ENCODE measurements at regions not wholly inside any gene's neighbourhood (a gene's known extent, or its start where the extent isn't known, plus 50 kb on each side); places are given as distances from the start of the nearest gene placed in this dataset.

DNA sequence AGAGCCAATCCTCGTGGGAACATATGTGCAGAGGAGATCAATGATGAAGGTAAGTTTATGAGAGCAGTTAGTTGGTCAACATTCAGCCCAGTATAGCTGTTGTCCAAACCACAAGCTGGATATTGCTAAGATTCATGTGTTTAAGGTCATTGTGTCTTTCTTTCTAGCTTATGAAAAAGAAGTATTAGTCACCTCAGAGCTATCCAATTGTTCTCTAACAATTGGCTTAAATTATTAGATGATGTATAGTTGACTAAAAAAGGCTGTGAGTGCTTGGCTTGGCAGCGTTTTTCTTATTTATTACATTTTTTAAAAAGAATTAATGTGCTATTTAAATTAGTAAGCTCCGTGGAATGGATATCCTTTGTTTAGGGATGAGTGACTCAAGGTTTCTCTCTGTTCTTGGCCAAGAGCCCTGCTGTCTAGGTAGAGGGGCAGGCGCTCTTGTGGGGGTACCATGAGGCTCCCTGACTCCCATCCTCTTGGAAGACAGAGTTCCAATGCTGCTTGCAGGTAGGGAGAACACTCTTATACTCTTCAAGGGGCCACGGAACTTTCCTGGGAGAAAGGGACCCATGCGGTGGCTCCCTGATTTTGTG, 487.4 kb downstream of the IRX1 start:
- DNase-seq = no peak

DNA sequence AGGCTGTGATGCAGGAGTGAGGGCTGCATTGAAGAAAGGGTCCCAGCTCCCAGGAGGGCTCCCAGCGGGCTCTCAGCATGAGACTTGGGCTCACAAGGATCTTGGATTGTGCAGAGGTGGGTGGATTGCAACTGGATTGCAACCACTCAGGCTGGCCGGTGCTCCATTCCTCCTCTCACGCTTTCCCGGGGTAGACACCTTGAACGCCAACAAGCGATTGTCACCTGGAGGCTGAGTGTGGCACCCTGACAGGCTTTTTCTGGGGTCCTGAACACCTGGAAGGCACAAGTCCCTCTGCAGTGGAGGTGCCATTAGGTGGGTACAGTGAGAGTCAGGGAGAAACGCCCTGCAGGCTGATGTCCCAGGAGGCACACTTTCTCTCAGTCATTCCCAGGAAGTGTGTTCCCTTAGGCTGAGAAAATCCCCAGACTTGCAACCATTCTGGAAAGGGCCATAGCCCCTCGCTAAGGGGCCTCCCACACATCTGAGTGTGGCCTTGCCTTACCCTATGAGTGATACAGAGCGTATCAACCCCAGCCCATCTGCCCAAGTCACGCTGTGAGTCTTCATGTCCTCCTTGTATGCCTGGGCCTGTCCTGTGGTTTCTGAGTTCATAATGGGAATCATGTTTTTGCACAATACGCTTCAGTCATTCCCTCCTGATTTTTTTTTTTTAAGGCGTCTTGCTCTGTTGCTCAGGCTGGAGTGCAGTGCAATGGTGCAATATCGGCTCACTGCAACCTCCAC, 488.1 kb downstream of the IRX1 start:
- DNase-seq = no peak

DNA sequence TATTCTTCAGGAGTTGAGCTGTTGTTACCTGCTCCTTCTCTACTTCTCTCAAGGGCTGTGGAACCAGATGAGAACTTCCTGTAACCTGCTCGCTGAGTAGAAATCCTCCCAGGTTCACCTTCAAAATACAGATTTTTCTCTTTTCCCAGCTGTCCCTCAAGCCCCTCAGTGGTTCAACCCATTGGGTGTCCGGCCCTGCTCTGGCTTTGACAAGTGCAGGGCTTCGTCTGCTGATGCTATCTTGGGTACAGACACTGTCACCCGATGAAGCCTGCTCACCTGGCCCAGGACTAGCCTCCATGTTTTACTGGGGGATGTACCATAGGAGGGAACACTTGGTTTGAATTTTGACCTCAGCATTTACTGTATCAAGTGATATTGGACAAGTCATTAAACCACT, 490.4 kb downstream of the IRX1 start:
- no peak for DNase-seq

DNA sequence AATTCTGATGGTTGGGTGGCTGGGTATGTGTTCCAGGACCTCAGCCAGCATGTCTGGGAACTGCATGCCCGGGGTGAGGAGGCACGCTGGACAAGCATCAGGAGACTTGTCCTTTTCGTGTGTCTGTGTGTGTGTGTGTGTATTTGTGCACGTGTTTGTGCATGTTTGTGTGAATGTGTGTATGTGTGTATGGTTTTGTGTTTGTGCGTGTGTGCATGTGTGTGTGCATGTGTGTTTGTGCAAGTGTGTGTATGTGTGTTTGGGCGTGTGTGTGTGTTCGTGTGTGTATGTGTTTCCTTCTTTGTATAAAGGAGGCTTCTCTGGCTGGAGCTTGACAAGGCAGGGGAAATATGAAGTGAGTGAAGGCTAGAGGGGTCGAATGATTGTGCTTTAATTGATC, 491.5 kb downstream of the IRX1 start:
- no peak for DNase-seq

DNA sequence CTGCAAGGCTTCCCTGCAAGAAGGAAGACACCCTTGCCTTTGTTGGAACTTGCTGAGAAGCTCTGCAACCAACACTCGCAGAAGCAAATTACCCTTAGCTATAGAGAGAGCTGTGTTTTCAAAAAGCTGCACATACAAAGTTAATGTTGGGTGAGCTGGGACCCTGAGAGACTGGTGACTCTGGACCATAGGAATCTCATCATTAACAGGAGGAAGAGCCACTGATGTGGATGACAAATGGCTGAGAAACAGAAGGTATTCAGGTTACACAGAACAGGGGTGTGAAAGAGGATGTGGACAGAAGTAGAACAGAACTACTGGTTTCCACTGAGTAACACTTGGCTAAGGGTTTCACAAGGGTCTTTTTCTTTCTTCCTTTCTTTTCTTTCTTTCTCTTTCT, 493.5 kb downstream of the IRX1 start:
- DNase-seq = no peak

DNA sequence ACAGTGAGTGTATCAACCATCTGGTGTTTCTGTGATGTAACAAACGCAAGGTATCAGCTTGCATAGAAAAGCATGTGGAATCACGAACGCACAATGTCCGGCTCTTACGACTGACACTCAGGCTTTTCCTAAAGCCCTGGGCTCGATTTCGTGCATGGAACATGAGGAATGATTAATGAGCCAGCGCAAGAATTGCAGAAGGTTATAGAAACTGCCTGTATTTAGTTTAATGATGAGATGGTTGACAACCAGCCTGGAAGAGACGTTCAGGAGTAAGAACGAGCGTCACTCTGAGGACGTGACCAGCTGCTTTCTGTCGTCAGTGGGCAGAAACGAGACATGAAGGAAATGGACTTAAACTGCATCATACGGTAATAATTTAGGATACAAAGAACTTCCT, 497.6 kb downstream of the IRX1 start:
- DNase-seq = no peak

DNA sequence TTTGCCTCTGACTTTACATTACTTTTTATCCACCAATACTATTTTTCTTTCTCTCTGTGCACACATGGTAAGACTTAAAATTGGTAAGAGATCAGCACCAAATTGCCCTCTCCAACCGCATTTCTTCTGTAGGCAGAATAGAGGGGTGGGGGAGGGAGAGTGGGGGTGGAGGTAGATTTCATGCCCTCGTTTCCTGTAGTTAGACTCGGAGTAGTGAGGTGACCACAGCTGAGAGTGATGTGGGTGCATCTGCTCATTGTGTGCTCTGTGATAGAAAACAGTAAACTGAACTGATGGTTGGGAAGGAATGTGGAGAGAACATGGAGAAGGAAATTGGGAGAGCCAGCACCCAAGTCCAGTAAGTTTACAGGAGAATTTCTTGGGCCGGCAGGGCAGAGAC, 498.3 kb downstream of the IRX1 start:
- DNase-seq = no peak

DNA sequence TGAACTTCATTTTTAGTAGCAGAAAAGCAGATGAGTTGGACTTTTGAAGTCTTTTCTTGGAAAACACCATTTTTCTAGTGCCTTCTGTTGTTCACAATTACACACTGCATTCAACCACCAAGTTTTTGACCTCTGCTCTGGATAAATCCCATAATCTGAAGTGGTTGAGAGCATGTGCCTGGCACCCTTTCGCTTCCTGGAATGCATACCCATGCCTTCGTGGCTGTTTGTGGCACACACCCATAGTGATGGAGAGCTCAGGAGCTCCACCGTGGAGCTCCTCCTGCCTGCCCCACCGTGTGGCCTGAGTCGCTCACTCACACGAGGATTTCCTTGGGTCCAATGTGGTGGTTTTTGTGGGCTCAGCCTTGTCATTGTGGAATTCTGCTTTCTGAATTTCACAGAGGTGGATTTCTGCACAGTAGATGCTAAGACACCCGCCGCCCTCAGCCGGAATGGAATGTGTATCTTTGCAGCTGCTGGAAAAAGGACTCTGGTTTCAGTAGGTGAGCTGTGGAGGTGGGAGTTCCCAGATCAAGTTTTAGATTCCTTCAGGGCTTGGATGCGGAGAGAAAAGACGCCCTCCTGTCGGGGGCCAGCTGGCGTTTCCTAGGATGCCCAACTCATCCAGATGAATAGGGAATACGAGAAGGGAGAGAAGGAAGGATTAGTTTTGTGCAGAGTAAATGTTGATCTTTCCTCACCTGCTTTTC, 500.4 kb downstream of the IRX1 start:
- no peak for DNase-seq

DNA sequence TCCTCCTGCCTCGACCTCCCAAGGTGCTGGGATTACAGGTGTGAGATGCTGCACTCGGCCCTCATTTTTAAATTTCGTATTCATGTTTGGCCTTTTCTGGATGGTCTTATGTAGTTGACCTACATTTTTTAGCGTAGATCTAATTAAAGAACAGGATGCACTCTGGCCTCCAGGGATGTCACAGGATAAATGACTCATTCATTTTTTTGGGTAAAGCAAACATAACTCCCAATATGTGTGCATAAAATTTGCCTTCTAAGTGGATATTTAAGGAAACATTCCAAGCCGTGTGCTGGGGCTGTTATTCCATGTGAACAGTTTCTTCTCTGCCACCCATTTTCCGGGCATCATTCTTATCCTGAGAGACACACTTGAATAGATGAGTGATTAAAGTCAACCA, 501.6 kb downstream of the IRX1 start:
- no peak for DNase-seq

DNA sequence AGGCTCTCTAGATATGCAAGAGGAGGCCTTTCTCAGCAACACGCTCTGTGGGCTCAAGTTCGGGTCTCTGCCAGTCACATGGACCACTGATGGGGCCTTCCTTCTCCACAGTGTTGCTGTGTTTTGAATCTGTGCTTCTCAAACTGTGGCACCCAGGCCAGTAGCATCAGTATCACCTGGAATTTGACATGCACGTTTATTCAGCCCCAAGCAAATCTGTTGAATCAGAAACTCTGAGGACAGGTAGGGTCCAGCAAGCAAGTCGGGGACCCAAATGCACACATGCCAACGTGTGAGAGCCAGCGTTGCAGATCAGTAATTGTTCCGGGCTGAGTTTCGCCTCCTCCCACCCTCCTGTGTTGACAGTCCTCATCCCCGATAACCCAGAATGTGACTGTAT, 502.6 kb downstream of the IRX1 start:
- DNase-seq = no peak

DNA sequence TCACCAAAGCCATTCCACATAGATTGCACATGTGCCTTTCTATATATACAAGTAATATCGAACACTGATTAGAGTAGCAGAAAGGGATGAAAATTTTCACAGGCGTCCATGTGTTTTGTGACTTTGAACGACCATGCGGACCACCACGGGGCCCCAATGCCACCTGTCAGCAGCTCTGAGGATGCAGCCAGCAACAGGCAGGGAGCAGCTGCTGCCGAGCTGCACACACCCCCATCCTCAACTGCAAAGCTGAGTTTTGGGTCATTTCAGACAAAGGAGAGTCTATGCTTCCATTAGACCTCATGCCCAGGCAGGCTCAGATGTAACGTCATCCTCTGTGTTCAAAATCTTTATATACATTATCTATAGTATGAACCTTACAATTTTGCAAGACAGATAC, 503.8 kb downstream of the IRX1 start:
- DNase-seq = peak; percentile 32

DNA sequence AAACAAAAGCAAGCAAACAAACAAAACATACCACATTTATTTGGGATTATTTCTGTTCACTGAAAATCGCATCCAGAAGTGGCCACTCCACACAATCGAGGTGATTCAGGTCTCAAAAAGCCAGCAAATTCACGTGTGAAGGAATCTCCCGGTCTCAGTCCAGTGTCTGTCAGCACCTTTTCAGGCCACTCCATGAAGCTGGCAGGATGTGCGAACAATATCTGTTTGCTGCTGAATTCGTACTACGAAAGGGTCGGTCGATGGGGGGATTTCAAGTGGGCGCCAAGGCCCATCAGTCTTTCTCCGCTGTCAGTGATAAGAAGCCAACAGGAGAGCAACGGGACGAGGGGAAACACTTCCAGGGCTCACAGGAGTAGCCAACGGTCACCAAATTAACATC, 505.1 kb downstream of the IRX1 start:
- no peak for DNase-seq

DNA sequence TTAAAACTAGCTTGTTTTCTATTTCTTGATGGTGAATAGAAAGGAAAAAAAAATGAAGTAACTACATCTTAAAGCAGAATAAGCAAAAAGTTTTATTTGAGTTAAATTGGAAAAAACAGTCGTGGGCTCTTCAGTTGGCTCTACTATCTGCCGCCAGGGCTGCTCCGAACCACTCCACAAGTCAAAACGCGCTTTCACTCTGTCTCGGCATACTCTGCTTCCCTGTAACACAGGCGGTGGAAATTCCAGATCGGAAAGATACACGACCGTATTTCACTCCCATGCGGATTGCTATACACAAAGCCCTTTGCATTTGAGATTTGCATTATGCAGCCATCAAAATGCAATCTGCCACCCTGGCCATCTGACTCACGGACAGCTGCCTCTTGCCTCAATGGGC, 505.6 kb downstream of the IRX1 start:
- no peak for DNase-seq

DNA sequence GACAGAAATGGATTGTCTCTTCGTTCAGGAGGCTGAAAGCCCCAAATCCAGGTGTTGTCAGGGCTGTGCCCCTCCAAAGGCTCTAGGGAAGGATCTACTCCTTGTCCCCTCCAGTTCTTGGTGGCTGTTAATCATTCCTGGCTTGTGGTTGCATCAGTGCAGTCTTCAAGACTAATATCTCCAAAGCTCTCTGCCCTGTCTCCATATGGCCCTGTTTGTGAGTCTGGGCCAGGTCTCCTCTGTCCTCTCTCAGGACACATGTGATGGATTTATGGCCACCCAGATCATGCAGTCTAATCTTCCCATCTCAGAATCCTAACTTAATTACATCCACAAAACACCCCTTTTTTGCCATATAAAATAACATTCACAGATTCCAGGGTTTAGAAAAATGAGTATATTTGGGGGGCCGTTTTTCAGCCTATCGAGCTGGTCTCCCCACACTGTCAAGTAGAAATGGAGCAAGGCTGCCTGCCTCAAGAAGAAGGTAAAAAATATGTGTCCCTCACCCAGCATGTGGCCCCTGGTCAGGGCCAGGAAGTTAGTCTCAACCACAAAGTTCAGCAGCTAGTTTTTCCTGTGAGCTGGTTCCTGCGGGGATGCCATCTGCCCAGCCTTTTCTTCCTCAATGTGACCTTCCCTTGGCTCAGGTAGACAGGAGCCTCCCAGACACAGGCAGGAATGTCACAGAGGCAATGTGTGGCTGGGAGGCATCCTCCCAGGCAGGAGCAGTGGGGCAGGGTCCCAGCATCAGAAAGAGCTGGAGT, 509.4 kb downstream of the IRX1 start:
- no peak for DNase-seq

DNA sequence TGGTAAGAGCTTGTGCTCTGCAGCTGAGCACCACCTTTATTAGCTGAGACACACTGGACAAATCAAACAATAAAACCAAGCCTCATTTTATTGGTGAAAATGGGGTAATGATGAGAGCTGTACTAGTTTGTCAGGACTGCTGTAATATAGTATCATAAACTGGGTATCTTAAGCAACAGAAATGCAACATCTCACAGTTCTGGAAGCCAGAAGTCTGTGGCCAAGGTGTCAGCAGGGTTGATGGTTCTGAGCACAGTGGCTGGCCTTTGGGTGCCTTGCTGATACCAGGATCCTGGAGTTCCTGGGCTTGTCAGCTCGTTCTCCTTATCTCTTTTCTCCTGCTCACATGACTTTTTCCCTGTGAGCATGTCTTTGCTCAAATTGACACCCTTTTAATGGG, 513.1 kb downstream of the IRX1 start:
- no peak for DNase-seq

DNA sequence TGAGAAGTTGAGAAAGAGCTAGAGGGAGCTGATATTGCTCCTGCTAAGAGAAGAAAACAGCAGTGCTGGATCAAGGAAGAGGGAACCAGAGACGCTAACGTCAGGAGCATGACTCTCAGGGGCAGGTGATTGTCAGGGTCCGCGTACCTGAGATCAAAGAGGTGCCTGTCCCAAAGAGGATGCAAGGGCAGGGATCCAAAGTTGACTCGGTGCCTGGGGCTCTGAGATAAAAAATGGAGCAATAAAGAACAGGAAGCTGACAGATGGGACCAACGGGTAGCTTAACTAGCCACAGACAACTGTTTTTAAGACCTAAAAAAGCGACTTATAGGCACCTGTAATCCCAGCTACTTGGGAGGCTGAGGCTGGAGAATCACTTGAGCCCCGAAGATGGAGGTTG, 517.8 kb downstream of the IRX1 start:
- no peak for DNase-seq

DNA sequence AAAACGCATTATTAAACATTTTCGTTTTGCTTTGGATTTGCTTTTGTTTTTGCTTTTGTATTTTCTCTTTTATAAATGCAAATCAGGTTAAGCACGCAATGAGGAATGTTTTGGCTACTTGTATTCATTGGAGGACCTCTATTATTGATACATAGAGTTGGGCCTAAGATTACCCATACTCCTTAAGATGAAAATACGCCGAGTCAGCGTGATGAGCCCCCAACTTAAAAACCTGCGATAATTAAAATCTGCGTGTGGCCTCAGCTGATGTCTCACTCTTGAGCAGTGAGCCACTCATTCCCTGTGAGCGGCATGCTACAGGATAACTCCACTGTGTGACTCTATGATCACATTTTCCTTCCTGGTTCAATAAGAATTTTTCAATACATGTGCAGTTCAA, 518.3 kb downstream of the IRX1 start:
- DNase-seq = no peak

DNA sequence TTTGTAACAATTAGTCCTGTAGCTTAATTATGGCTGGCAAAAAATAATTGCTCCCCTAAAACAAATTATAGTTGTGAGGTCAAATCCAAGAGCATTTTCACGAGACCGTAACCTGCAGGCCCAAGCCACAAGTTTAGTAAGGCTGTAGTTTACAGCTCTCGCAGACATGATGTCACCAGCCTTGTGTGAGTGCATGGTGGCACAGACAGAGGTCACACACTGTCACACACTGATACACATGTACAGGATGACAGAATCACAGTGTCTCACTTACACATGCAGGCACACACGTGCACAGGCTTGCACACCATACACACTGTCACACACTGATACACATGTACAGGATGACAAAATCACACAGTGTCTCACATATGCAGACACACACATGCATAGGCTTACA, 518.8 kb downstream of the IRX1 start:
- peak; percentile 25 for DNase-seq

DNA sequence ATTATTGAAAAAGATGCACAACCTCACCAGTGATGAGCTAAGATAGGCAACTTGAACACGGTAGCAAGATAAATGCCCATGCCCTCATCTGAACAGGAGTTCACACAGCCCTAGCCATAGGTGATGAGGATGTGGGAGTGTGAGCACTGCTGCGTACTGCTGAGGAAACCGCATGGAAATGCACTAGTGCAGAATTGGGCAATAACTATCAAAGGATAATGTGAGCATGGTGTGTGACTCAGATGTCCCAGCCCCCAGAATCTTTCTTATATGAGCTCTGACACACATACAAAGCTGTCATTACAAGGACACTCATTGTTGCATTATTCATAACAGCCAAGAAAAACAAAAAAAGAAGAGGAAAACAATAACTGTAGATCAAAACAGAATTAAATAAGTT, 521.2 kb downstream of the IRX1 start:
- no peak for DNase-seq

DNA sequence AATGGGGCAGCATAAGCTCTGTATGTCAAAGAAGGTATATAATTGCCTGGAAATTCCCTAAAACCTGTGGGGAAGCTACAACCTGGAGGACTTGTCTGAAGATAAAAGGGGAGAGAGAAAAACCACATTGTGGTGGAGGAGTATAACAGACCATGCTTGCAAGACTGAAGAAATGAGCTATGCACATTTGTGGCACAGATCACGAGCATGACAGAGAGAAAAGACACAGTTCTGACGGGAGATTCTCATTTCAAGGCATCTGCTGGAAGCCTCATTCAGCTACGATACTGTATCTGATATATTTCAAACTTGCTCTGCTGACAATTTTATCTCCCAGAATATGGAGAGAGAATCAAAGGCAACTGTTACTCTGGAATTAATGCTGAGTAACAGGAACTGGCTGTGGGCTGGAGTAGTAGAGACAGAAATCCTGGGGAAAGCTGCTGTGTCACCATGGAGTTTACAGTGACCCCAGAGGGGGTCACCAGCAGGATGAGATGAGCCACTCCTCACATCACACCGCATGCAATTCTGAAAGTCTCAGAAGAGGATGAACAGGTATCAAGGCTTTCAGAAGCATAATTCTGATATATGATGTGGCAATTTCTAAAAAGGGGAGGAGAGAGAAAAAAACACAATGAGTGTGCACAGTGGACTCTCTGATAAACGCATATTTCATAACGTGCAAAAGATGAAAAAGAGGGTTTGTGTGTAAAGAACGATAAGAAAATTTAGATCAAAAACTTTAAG, 528.8 kb downstream of the IRX1 start:
- DNase-seq = no peak

DNA sequence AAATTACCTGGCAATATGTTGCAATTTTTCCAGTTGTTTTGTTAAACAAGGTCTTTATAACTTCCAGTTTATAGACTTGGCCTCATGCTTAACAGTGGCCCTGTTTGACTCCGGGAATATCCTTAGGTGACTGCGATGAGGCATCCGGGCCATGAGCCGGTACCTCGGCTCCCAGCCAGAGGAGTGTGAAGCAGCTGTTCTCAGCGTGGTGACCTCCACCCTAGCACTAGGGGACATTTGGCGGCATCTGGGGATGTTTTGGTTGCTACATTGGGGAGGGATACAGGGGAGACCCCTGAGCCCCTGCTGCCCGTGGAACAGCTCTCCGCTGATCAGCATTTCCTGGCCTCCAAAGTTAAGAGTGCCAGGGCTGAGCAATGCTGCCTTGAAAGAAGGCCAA, 533.4 kb downstream of the IRX1 start:
- DNase-seq = no peak

DNA sequence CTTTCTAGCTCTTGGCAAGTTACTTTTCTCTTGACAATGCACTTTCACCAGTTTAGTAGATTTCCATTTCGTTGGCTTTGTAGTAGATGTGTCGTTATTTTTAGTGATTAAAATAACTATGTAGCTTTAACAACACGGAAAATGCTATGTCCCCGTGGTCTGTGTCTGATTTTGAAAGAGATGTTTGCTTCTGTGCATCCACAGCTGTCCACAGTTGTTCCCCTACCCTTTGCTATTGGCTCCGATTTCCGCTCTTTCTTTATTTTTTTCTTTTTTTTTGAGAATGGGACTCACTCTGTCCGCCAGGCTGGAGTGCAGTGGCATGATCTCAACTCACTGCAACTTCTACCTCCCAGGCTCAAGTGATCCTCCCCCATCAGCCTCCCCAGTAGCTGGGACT, 533.9 kb downstream of the IRX1 start:
- DNase-seq = no peak

DNA sequence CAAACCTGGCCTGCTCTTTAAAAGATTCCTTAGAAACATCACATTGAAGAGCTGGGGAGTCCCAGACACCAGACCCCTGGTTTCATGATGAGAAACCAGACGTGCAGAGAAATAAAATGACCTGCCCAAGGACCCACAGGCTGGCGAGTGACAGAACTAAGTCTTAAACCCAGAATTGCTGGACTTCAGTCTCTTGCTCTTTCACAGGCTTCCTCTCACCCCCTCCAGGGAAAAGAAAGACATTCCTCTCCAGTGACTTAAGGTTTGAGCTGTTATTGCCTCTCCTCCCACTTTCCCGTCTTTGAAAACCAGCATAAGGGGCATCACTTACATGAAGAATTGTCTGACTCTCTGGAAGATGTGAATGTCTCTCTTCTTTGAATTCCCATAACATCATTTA, 535.2 kb downstream of the IRX1 start:
- DNase-seq = no peak
